ENCODE measurements at regions not wholly inside any gene's neighbourhood (a gene's known extent, or its start where the extent isn't known, plus 50 kb on each side); places are given as distances from the start of the nearest gene placed in this dataset.

DNA sequence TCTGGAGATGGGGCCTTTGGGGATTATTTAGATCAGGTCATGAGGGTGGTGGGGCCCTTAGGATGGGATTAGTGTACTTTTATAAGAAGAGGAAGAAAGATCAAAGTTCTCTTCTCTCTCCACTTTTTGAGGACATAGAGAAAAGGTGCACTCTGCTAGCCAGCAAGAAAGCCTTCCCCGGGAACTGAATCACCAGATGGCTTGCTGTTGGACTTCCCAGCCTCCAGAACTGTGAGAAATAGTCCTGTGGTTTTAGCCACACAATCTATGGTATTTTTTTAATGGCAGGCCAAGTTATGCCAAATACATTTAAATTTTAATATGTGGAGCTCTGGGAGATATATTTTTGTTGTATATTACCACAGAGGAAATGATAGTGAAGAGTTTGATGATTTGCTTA is 385.8 kb downstream of the KLF12 start:
- Histone ChIP-seq H3K4me1 (no peaks in the 10 kb centered on the region), H3K9me3 (no peaks in the 10 kb centered on the region), H3K36me3 (replicated peaks in 1 of 2; ENCODE audit: insufficient read depth in 1 of 2, low read depth in 2 of 2) (no peaks in the 10 kb centered on the region), H3K27me3 (no peaks in the 10 kb centered on the region), H3K27ac (no peak overlapping the region), H3K4me3 (no peak overlapping the region)
- ATAC-seq, result no peak
- intact Hi-C loops (cut with DNase I), result no loop called here
- 94 to 100% methylated on average over 1 of the region's 1 CpG for WGBS, 2 donors
- no peak for TF ChIP-seq POLR2A (IDR thresholded peaks at IDR 0.05)
- TF ChIP-seq, protein P1, sequence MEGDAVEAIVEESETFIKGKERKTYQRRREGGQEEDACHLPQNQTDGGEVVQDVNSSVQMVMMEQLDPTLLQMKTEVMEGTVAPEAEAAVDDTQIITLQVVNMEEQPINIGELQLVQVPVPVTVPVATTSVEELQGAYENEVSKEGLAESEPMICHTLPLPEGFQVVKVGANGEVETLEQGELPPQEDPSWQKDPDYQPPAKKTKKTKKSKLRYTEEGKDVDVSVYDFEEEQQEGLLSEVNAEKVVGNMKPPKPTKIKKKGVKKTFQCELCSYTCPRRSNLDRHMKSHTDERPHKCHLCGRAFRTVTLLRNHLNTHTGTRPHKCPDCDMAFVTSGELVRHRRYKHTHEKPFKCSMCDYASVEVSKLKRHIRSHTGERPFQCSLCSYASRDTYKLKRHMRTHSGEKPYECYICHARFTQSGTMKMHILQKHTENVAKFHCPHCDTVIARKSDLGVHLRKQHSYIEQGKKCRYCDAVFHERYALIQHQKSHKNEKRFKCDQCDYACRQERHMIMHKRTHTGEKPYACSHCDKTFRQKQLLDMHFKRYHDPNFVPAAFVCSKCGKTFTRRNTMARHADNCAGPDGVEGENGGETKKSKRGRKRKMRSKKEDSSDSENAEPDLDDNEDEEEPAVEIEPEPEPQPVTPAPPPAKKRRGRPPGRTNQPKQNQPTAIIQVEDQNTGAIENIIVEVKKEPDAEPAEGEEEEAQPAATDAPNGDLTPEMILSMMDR (IDR thresholded peaks at IDR 0.05), result no peak
- DNase-seq, result no peak

DNA sequence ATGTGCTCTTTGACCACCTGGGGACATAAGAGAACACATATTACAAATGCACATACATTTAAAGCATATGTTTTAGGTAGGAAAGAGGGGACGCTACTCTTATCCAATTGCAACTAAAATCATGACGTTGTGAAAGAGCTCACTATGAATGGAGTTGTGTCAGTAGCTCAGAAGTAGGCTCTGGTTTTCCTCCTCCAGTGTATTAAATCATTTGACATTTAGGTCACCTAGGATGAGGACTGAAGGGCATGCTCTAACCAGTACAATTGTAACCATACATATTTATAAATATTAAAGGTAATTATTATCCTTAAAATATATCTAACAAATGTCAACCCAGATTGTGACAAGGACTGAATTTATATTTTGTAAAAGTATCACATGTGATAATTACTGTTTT is 389.0 kb downstream of the KLF12 start:
- no peak for TF ChIP-seq POLR2A (IDR thresholded peaks at IDR 0.05)
- TF ChIP-seq, protein P1 (IDR thresholded peaks at IDR 0.05), result no peak
- no peaks in the 10 kb centered on the region for H3K27me3 ChIP-seq
- H3K4me3 ChIP-seq, result no peak overlapping the region
- no peaks in the 10 kb centered on the region for H3K36me3 ChIP-seq (replicated peaks in 1 of 2; ENCODE audit: insufficient read depth in 1 of 2, low read depth in 2 of 2)
- no peaks in the 10 kb centered on the region for H3K9me3 ChIP-seq
- DNase-seq, result no peak
- 64 to 68% methylated on average over 2 of the region's 2 CpGs for WGBS, 2 donors
- no peak for ATAC-seq
- intact Hi-C loops (cut with DNase I), result no loop called here
- H3K4me1 ChIP-seq, result no peaks in the 10 kb centered on the region
- no peak overlapping the region for H3K27ac ChIP-seq

DNA sequence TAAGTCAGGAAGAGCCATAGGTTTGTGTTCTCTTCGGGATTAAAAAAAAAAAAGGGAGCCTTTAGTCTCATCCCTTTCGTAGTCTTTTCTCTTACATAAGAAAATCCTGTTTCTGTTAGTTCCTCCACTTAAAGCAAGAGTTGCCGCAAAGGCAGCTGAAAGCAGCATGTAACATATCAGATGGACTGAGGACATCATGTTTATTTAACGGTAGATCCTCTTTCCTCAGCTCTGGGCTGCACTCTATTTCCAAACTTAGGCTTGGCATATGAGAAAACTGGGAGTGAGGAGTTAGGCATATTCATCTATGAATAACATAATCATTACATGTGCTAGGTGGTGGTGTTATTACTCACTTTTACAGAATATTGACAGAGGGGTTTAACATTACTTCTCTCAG is 391.2 kb downstream of the KLF12 start:
- Histone ChIP-seq H3K27ac (no peak overlapping the region), H3K27me3 (no peaks in the 10 kb centered on the region), H3K4me1 (no peaks in the 10 kb centered on the region), H3K4me3 (no peak overlapping the region), H3K9me3 (no peaks in the 10 kb centered on the region), H3K36me3 (replicated peaks in 1 of 2; ENCODE audit: insufficient read depth in 1 of 2, low read depth in 2 of 2) (no peaks in the 10 kb centered on the region)
- ATAC-seq (no peak), DNase-seq (no peak)
- 75 to 87% methylated on average over 4 of the region's 4 CpGs for WGBS, 2 donors
- intact Hi-C loops (cut with DNase I), result no loop called here
- no peak for TF ChIP-seq POLR2A (IDR thresholded peaks at IDR 0.05)
- TF ChIP-seq, protein P1 (IDR thresholded peaks at IDR 0.05), result no peak

DNA sequence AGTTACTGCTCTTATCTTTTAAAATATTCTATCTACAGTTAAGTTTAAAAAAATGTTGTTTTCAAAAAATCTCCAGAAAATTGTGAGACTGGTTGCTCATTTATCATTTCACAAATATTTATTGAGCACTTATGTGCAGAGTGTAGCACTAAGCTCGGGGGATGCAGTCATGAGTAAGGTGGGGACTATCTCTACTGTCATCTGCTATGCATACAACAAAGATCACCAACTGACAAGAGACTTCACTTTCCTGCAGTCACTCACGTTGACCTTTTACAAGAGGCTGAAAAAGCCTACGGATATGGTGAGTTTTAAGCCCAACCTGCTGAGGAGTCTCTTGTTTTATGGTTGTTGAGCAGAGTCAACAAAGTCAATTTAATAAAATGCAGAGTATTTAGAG is 392.5 kb downstream of the KLF12 start:
- Histone ChIP-seq H3K4me3 (no peak overlapping the region), H3K27me3 (no peaks in the 10 kb centered on the region), H3K36me3 (replicated peaks in 1 of 2; ENCODE audit: insufficient read depth in 1 of 2, low read depth in 2 of 2) (no peaks in the 10 kb centered on the region), H3K9me3 (no peaks in the 10 kb centered on the region), H3K27ac (no peak overlapping the region), H3K4me1 (no peaks in the 10 kb centered on the region)
- intact Hi-C loops (cut with DNase I), result no loop called here
- TF ChIP-seq POLR2A (IDR thresholded peaks at IDR 0.05), result no peak
- TF ChIP-seq, protein P1 (IDR thresholded peaks at IDR 0.05), result no peak
- 45 to 58% methylated on average over 3 of the region's 3 CpGs for WGBS, 2 donors
- no peak for ATAC-seq
- no peak for DNase-seq

DNA sequence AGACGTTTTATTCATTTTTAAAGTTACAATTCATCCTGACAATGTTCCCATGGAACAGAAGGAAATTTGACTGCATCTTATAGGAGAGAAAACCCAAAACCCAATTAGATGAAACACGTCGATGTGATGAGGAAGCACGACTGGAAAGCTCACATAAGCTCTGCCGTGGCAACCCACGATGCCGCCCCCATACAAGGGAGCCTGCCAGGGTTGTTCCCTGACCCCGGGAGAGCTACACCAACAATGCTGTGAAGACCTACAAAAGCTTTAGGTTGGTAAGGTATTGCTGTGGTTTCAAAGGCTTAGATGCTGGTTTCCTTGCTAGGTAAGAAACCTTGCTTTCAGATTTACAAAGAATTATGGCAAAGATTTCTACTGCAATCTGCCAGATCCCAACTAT is 393.1 kb downstream of the KLF12 start:
- H3K27ac ChIP-seq, result no peak overlapping the region
- H3K4me1 ChIP-seq, result no peaks in the 10 kb centered on the region
- ATAC-seq (no peak), DNase-seq (no peak)
- no peaks in the 10 kb centered on the region for H3K9me3 ChIP-seq
- 56 to 60% methylated on average over 8 of the region's 8 CpGs for WGBS, 2 donors
- TF ChIP-seq, protein P1 (IDR thresholded peaks at IDR 0.05), result no peak
- no peak for TF ChIP-seq POLR2A (IDR thresholded peaks at IDR 0.05)
- intact Hi-C loops (cut with DNase I), result no loop called here
- no peaks in the 10 kb centered on the region for H3K36me3 ChIP-seq (replicated peaks in 1 of 2; ENCODE audit: insufficient read depth in 1 of 2, low read depth in 2 of 2)
- H3K27me3 ChIP-seq, result no peaks in the 10 kb centered on the region
- no peak overlapping the region for H3K4me3 ChIP-seq

All from body of pancreas (tissue), 4 donors.